Embryonic facial prominence (tissue), 1 donor: ENCODE measurements at regions not wholly inside any gene's neighbourhood (a gene's known extent, or its start where the extent isn't known, plus 50 kb on each side); places are given as distances from the start of the nearest gene placed in this dataset.

Source experiments
- DNase-seq: peaks from one replicate; pipeline ENCODE4 v3.0.0-alpha.2; 2016; ENCODE audit errors: extremely low spot score

DNA sequence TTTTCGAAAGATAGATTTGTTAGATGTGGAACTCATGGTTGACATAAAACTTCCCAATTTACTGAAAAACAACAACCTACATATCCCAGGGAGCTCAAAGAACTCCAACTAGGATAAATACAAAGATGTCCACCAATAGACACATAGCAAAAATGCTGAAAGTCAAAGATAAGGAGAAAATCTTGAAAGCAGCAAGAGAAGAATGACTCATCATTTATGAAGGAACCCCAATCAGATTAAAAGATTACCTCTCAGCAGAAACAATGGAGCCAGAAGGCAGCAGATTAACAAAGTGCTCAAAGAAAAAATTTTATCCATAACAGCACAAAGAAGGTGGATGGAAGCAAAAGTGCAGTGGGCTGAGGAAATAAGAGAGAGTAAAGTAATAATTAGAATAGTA lies 908.6 kb downstream of the SORCS3 start:
- no peak for DNase-seq

- no peak for DNase-seq
These were observed 904.0 kb downstream of the SORCS3 start for GRCh38 chr10:105545101-105545500.

DNA sequence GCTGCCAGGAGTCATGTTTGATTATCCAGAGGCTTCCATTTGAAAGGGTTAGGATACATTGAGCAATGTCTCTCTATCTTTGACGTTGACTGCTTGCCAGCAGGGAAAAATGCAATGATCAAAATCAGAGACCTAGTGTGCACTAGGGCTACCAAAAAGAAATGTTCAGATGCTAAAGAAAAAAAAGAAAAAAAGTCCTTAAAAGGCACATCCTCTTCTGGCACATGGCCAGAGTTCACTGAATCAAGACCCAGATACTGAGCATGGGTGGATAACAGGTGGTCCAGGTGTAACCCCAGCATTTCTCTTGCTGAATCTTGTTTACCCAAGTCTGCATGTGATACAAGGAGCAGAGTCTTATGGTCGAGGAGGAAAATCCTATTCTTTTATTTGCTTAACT lies 899.3 kb downstream of the SORCS3 start:
- no peak for DNase-seq

DNA sequence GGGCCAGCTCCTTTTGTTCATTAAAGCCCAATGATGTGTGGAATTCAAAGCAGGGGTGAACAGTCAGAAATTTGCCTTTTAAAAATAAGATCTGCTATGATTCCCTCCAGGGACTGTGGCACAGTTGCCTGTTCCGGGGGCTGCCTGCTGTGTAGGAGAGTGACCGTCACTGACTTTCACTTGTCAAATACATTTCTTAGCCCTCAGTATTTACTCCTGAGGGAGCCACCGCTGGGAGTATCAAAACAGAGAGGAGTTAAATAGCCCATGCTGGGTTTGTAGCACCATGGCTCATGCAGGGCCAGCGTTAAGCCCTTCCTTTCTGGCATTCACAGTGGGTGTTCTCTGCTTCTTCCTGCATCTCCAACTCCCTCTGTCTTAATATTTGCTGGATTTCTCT lies 897.8 kb downstream of the SORCS3 start:
- no peak for DNase-seq

GRCh38 chr10:105535478-105535877 lies 894.4 kb downstream of the SORCS3 start:
- DNase-seq = no peak

DNA sequence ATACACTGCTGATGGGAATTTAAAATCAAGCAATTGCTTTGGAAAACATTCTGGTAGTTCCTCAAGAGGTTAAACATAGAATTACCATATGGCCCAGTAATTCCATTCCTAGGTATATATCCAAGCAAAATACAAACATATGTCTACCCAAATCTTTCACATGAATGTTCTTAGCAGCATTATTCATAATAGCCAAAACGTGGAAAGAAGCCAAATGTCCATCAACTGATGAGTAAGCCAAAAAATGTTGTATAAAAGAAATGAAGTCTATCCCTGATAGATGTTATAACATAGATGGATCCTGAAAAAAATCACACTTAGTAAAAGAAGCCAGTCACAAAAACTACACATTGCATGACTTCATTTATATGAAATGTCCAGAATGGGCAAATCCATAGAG lies 893.0 kb downstream of the SORCS3 start:
- DNase-seq = no peak

DNA sequence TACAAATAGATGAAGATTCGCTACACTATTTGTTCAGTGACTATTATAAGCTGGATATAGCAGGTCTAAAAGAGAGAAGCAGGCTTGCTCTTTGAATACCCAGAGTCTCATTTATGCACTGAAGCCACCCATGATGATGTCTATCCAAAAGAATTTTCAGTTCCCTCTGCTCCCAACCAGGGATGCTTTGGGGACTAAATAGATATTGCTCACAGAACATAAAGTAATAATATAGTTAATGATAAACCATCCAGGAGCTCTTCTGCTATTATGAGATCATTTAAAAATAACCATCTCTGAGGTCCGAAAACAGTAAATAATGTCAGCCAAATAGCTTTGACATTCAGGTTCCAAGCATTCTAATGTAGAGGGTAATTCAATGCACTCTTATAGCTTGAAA lies 875.4 kb downstream of the SORCS3 start:
- no peak for DNase-seq

GRCh38 chr10:105514106-105514505 lies 873.0 kb downstream of the SORCS3 start:
- DNase-seq = no peak

GRCh38 chr10:105509517-105509916 lies 868.4 kb downstream of the SORCS3 start:
- DNase-seq = no peak

GRCh38 chr10:105506262-105506661 lies 865.2 kb downstream of the SORCS3 start:
- DNase-seq = no peak

DNA sequence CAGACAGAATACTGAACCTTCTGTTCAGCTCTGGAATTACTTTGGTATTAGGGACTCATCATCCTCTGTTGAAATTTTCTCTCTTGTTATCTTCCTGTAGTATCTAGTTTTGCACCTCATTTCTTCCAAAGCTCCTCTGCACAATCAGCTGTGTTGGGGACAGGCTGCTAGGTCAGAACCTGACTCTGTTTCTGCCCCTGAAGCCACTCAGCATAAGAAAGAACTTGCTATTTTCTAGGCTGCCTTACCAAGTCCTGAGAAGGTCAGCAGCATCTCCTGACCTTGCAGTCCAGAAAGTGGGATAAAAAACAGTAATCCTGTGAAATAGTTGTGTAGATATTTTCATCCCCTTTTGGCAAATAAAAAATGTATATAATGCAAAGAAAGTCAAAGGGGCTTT lies 862.6 kb downstream of the SORCS3 start:
- no peak for DNase-seq

- no peak for DNase-seq
These were observed 861.0 kb downstream of the SORCS3 start for GRCh38 chr10:105502058-105502457.

GRCh38 chr10:105494944-105495343 lies 853.9 kb downstream of the SORCS3 start:
- DNase-seq = no peak

GRCh38 chr10:105494303-105494702 lies 853.2 kb downstream of the SORCS3 start:
- DNase-seq = no peak

GRCh38 chr10:105473170-105473569 lies 832.1 kb downstream of the SORCS3 start:
- DNase-seq = no peak

GRCh38 chr10:105468759-105469158 lies 827.7 kb downstream of the SORCS3 start:
- DNase-seq = no peak

GRCh38 chr10:105466521-105466920 lies 825.4 kb downstream of the SORCS3 start:
- no peak for DNase-seq

DNA sequence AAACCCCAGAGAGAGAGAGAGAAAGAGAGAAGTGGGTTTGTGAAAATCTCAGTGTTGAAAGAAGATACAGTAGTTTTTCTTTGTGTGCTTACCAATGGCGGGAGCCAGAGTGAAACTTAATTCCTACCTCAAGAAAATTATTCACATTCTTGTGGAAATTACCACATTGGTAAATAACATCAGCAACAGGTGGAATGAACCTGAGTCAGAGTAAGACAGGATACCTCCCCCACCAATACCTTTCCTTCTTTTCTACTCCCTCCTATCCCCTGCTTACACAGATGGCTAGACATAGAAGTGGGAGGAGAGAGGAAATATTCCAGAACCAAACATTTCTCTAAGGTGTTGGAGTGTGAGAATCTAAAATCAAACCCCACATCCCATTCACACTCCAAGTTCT lies 793.9 kb downstream of the SORCS3 start:
- DNase-seq = no peak

DNA sequence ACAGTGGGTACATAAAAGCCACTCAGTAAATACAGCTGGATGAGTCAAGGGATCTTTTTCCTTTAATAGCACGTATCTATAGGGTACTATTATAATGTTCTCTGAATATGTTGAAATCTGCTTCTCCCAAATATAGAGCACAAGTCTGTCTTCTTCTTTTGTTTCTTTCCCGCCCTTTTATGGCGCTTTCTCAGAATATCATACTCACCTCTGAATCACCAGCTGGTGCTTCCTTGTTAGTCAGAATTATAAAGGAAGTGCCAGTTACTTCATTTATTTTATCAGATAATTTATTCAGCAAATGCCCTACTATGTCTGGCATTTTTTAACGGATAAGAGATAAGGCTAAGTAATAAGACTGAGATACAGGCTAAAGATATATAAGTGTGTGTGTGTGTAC lies 772.9 kb downstream of the SORCS3 start:
- DNase-seq = no peak

DNA sequence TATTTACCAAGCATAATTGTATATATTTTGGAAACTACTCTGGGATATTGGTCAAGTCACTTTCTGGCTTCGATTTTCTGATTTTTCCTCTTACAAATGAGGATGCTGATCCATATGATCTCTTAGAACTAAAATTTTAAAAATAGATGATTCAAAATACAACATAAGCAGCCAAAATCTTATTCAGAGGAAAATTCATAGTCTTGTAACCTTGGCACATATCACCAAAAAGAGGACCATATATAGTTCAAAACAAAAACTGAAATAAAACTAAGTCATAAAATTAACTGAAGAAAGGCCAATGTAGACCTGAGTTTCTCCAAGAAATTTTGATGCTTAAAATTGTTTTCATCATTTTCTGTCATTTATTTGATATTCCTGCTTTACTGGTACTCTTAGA lies 768.3 kb downstream of the SORCS3 start:
- DNase-seq = no peak

GRCh38 chr10:105406488-105406887 lies 765.4 kb downstream of the SORCS3 start:
- no peak for DNase-seq

- no peak for DNase-seq
These were observed 757.1 kb downstream of the SORCS3 start for GRCh38 chr10:105398202-105398601.

- DNase-seq = no peak
These were observed 750.7 kb downstream of the SORCS3 start for GRCh38 chr10:105391670-105392351.

DNA sequence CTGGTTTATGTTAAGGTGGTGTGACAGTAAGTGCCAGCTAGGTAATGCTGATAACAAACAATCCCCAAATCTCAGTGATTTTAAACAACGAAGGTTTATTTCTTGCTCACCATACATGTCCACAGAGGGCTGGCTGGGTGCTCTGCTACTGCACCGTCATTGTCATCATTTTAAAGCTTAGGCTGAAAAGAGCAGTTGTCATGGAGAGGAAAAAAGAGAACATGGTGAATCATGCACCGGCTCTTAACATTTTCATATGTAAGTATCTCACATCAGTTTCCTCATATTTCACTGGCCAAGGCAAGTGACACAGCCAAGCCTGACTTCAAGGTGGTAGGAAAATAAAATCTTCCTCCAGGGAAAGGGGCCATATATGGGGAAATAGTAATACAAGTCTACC lies 746.9 kb downstream of the SORCS3 start:
- DNase-seq = no peak
